ENCODE measurements at regions not wholly inside any gene's neighbourhood (a gene's known extent, or its start where the extent isn't known, plus 50 kb on each side); places are given as distances from the start of the nearest gene placed in this dataset.

DNA sequence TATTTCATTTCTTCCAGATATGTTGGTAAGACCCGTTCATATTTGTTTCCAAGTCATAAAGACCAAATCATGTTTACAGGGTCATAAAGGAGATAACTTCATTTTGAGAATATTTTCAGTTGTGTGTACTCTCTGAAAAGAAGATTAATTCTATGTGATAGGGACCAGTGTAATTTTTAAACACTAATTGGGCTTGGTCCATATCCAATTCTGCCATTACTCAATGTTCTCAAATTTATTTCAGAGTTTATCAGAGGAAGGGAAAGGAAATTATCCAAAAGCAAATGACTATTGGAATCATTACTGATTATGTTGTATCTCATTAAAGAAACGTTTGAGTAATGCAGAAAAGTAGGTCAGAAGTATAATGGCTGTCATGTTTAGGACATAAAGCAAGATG lies 126.8 kb upstream of the DCN start:
- TF ChIP-seq, protein P1, sequence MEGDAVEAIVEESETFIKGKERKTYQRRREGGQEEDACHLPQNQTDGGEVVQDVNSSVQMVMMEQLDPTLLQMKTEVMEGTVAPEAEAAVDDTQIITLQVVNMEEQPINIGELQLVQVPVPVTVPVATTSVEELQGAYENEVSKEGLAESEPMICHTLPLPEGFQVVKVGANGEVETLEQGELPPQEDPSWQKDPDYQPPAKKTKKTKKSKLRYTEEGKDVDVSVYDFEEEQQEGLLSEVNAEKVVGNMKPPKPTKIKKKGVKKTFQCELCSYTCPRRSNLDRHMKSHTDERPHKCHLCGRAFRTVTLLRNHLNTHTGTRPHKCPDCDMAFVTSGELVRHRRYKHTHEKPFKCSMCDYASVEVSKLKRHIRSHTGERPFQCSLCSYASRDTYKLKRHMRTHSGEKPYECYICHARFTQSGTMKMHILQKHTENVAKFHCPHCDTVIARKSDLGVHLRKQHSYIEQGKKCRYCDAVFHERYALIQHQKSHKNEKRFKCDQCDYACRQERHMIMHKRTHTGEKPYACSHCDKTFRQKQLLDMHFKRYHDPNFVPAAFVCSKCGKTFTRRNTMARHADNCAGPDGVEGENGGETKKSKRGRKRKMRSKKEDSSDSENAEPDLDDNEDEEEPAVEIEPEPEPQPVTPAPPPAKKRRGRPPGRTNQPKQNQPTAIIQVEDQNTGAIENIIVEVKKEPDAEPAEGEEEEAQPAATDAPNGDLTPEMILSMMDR (IDR thresholded peaks at IDR 0.05) = no peak
- TF ChIP-seq EZH2 (IDR thresholded peaks at IDR 0.05; ENCODE audit: borderline replicate concordance, insufficient read depth, low read depth, low read length, poor library complexity, severe bottlenecking) = no peak
